HCT116 (cell line): ENCODE measurements at regions not wholly inside any gene's neighbourhood (a gene's known extent, or its start where the extent isn't known, plus 50 kb on each side); places are given as distances from the start of the nearest gene placed in this dataset.
"Not testable (repeated sequence)": the region's sequence is repeated elsewhere in the genome, so short reads cannot be mapped to it uniquely, and the experiment has no call there.

Experiments
- ATAC-seq: fragments of 200-7000 bp; cut with Tn5 transposase; 2 replicates; pipeline ENCODE4 v1.9.1; 2020; ENCODE audit warnings: mild to moderate bottlenecking, moderate library complexity
- BruUV-seq: library from RNA; stranded (reverse); fragments of 400-500 nt; replicated peaks from 2 replicates; lab custom pipeline; 2021; lab: Mats Ljungman, UMichigan
- CTCF ChIA-PET: fragments of 300-600 bp; sonication (Branson Sonifier 250); formaldehyde crosslinking; loops from one replicate; lab custom pipeline; 2021; ENCODE audit warnings: antibody characterized with exemption; lab: Charles Lee
- POLR2A ChIA-PET: fragments of 300-600, 350-600 bp; sonication (Branson Sonifier 250); formaldehyde crosslinking; loops from one replicate; lab custom pipeline; 2021; ENCODE audit warnings: antibody characterized with exemption; lab: Charles Lee
- RAD21 ChIA-PET, 2 experiments: fragments of 300-600 bp; sonication (Branson Sonifier 250); formaldehyde crosslinking; loops; one replicate each; lab custom pipeline; 2023; ENCODE audit warnings: low total read pairs in 2 of 2; ENCODE audit not compliant: uncharacterized antibody in 2 of 2, unreplicated experiment in 2 of 2, low non-redundant PET in 1 of 2; lab: Charles Lee
- DNase-seq: peaks from one replicate; pipeline ENCODE4 v3.0.0-alpha.2; 2010; ENCODE audit warnings: low read depth, low spot score
- H2AFZ ChIP-seq: fragments of 200-600 bp; shearing (Covaris generic), sonication (generic); 2 replicates; pipeline ENCODE4 v1.6.1; 2017; ENCODE audit warnings: low read depth, mixed run types, mixed read lengths, antibody characterized with exemption, low read length; ENCODE audit not compliant: poor library complexity, severe bottlenecking
- H3K27ac ChIP-seq: 2 replicates; pipeline ENCODE4 v1.5.1; 2012; ENCODE audit warnings: low read depth, low read length
- H3K27me3 ChIP-seq: fragments of 200-600 bp; sonication (generic); 2 replicates; pipeline ENCODE4 v1.6.1; 2016; ENCODE audit warnings: mixed run types, low read length, mixed read lengths; ENCODE audit not compliant: insufficient read depth
- H3K36me3 ChIP-seq, 2 experiments: fragments of 200-500 bp in 1 of 2; fragments of 200-600 bp in 1 of 2; sonication (Bioruptor generic) in 1 of 2; sonication (generic) in 1 of 2; 2 replicates each; pipeline versions ENCODE4 v1.5.1 to v1.6.1; 2014 to 2016; ENCODE audit warnings: low read length in 2 of 2, inconsistent platforms in 1 of 2, mixed read lengths in 1 of 2, mixed run types in 1 of 2; ENCODE audit not compliant: insufficient read depth in 2 of 2, control insufficient read depth in 1 of 2
- H3K4me1 ChIP-seq, 2 experiments: fragments of 200-600 bp in 1 of 2; sonication (generic) in 1 of 2; 2 replicates each; pipeline versions ENCODE4 v1.5.1 to v1.6.1; 2012 to 2017; ENCODE audit warnings: low read length in 2 of 2, inconsistent platforms in 1 of 2, mild to moderate bottlenecking in 1 of 2, mixed read lengths in 1 of 2, mixed run types in 1 of 2, moderate library complexity in 1 of 2; ENCODE audit not compliant: insufficient read depth in 2 of 2, control insufficient read depth in 1 of 2
- H3K4me2 ChIP-seq: fragments of 200-600 bp; sonication (generic); 2 replicates; pipeline ENCODE4 v1.6.1; 2017; ENCODE audit warnings: mixed run types, low read length, mixed read lengths
- H3K4me3 ChIP-seq, 2 experiments: fragments of 200-600 bp in 1 of 2; sonication (generic) in 1 of 2; replicated peaks in 1 of 2; 2 replicates each; pipeline ENCODE4 v1.5.1; 2011 to 2016; ENCODE audit warnings: low read length in 2 of 2, control low read depth in 1 of 2, low read depth in 1 of 2, mild to moderate bottlenecking in 1 of 2, mixed read lengths in 1 of 2, mixed run types in 1 of 2
- H3K79me2 ChIP-seq: fragments of 200-600 bp; sonication (generic); 2 replicates; pipeline ENCODE4 v1.6.1; 2017; ENCODE audit warnings: mild to moderate bottlenecking, mixed run types, low read length, moderate library complexity, mixed read lengths; ENCODE audit not compliant: insufficient read depth
- H3K9ac ChIP-seq: fragments of 200-600 bp; sonication (generic); 2 replicates; pipeline ENCODE4 v1.6.1; 2016; ENCODE audit warnings: low read length, mixed read lengths
- H3K9me2 ChIP-seq: fragments of 200-600 bp; sonication (generic), shearing (Covaris generic); 2 replicates; pipeline ENCODE4 v1.6.1; 2017; ENCODE audit warnings: mixed run types, mild to moderate bottlenecking, moderate library complexity; ENCODE audit not compliant: insufficient read depth
- H3K9me3 ChIP-seq, 2 experiments: fragments of 200-500 bp in 1 of 2; fragments of 200-600 bp in 1 of 2; sonication (Bioruptor generic) in 1 of 2; sonication (generic) in 1 of 2; 2 replicates each; pipeline ENCODE4 v1.6.1; 2014 to 2017; ENCODE audit warnings: low read length in 2 of 2, mixed read lengths in 2 of 2, inconsistent platforms in 1 of 2, low read depth in 1 of 2, mild to moderate bottlenecking in 1 of 2, mixed run types in 1 of 2, moderate library complexity in 1 of 2; ENCODE audit not compliant: control insufficient read depth in 1 of 2, insufficient read depth in 1 of 2
- H4K20me1 ChIP-seq: fragments of 200-600 bp; sonication (generic), shearing (Covaris generic); 2 replicates; pipeline ENCODE4 v1.6.1; 2017; ENCODE audit warnings: mixed run types, mild to moderate bottlenecking, moderate library complexity; ENCODE audit not compliant: insufficient read depth
- CBX3 ChIP-seq: IDR thresholded peaks from 2 replicates; pipeline ENCODE4 v1.6.1; 2012; ENCODE audit warnings: low read depth
- EGR1 ChIP-seq: IDR thresholded peaks from 2 replicates; pipeline ENCODE4 v1.6.1; 2012; ENCODE audit warnings: low read depth
- ELF1 ChIP-seq: IDR thresholded peaks from 2 replicates; pipeline ENCODE4 v1.6.1; 2012; ENCODE audit warnings: low read depth, borderline replicate concordance
- EZH2 ChIP-seq: fragments of 200-600 bp; sonication (generic); IDR thresholded peaks from 2 replicates; pipeline ENCODE4 v1.6.1; 2017; ENCODE audit warnings: antibody characterized with exemption, mixed run types
- EZH2phosphoT487 ChIP-seq: fragments of 200-600 bp; IDR thresholded peaks from 2 replicates; pipeline ENCODE4 v1.6.1; 2018; ENCODE audit warnings: antibody characterized with exemption, borderline replicate concordance
- POLR2A ChIP-seq: IDR thresholded peaks from 2 replicates; pipeline ENCODE4 v1.7.0; 2011; ENCODE audit warnings: borderline replicate concordance; ENCODE audit not compliant: insufficient read depth, insufficient read length; ENCODE audit errors: extremely low read depth
- SP1 ChIP-seq: IDR thresholded peaks from 2 replicates; pipeline ENCODE4 v1.6.1; 2012; ENCODE audit warnings: low read depth
- TCF7L2 ChIP-seq: IDR thresholded peaks from 2 replicates; pipeline ENCODE4 v1.7.0; 2011; ENCODE audit warnings: borderline replicate concordance, inconsistent platforms; ENCODE audit not compliant: insufficient read depth, insufficient read length; ENCODE audit errors: extremely low read depth
- YY1 ChIP-seq: IDR thresholded peaks from 2 replicates; pipeline ENCODE4 v1.6.1; 2011; ENCODE audit warnings: low read length, low read depth, moderate library complexity, mild to moderate bottlenecking; ENCODE audit not compliant: insufficient replicate concordance; ENCODE audit errors: extremely low read depth
- ZFX ChIP-seq: fragments of 450-650 bp; IDR thresholded peaks from 2 replicates; pipeline ENCODE4 v1.6.1; 2017
- intact Hi-C: fragments of 100-400 bp; cut with micrococcal nuclease; formaldehyde crosslinking; loops from 2 replicates; pipeline ENCODE4 v1.10.0; 2022
- TF ChIP-seq, protein P1 (sequence below): IDR thresholded peaks from 2 replicates; pipeline ENCODE4 v1.6.1; 2012
- TF ChIP-seq, protein P2 (sequence below): IDR thresholded peaks from 2 replicates; pipeline ENCODE4 v1.6.1; 2011; ENCODE audit warnings: mild to moderate bottlenecking, low read length, moderate library complexity; ENCODE audit not compliant: insufficient replicate concordance; ENCODE audit errors: extremely low read depth
- TF ChIP-seq, protein P3 (sequence below): IDR thresholded peaks from 2 replicates; pipeline ENCODE4 v1.6.1; 2012

DNA sequence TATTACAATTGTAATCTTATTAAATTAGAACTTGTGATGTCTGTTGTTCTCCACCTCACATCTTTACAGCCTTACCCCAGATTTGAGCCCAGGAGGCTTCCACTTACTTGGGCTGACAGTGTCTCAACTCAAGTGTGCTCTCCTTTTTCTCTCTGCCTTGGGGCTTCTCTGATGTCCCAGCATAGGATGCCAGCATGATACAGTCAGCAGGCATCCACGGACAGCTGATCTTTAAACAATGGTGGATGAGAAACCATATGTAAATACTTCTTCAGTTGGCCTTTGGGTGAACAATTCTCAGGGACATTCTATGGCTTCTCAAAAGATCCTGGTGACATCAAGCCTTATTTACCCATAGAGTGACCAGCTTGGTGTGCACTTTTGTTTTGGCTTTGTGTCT, 107.6 kb upstream of the GORAB start:
- H3K27ac ChIP-seq: no peak overlapping the region
- CTCF ChIA-PET: no interaction called here
- no peaks in the 10 kb centered on the region for H3K4me1 ChIP-seq
- no peak overlapping the region for H2AFZ ChIP-seq
- H4K20me1 ChIP-seq: no peaks in the 10 kb centered on the region
- no peak overlapping the region for H3K4me3 ChIP-seq
- POLR2A ChIA-PET: no interaction called here
- no peak for ATAC-seq
- H3K9ac ChIP-seq: no peak overlapping the region
- H3K79me2 ChIP-seq: no peaks in the 10 kb centered on the region
- no peaks in the 10 kb centered on the region for H3K9me3 ChIP-seq
- intact Hi-C loops: no loop called here
- no peaks in the 10 kb centered on the region for H3K36me3 ChIP-seq
- H3K4me2 ChIP-seq: no peak overlapping the region
- no peaks in the 10 kb centered on the region for H3K9me2 ChIP-seq
- BruUV-seq: no TSS peak
- RAD21 ChIA-PET: no interaction called here
- TF ChIP-seq, protein P1, sequence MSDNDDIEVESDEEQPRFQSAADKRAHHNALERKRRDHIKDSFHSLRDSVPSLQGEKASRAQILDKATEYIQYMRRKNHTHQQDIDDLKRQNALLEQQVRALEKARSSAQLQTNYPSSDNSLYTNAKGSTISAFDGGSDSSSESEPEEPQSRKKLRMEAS: no peak
- TF ChIP-seq, protein P2, sequence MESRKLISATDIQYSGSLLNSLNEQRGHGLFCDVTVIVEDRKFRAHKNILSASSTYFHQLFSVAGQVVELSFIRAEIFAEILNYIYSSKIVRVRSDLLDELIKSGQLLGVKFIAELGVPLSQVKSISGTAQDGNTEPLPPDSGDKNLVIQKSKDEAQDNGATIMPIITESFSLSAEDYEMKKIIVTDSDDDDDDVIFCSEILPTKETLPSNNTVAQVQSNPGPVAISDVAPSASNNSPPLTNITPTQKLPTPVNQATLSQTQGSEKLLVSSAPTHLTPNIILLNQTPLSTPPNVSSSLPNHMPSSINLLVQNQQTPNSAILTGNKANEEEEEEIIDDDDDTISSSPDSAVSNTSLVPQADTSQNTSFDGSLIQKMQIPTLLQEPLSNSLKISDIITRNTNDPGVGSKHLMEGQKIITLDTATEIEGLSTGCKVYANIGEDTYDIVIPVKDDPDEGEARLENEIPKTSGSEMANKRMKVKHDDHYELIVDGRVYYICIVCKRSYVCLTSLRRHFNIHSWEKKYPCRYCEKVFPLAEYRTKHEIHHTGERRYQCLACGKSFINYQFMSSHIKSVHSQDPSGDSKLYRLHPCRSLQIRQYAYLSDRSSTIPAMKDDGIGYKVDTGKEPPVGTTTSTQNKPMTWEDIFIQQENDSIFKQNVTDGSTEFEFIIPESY: no peak
- TF ChIP-seq EZH2phosphoT487: no peak
- no peak for TF ChIP-seq YY1
- DNase-seq: no peak
- H3K27me3 ChIP-seq: no peaks in the 10 kb centered on the region

DNA sequence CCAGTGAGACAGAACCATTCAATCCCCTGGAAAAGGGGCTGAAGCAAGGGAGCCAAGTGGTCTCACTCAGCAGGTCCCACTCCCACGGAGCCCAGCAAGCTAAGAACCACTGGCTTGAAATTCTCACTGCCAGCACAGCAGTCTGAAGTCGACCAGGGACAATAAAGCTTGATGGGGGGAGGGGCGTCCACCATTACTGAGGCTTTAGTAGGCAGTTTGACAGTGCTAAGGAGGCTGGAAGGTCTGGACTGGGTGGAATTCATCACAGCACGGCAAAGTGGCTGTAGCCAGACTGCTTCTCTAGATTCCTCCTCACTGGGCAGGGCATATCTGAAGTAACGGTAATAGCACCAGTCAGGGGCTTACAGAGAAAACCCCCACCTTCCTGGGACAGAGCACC, 105.4 kb upstream of the GORAB start:
- Histone ChIP-seq H2AFZ (no peak overlapping the region), H3K4me2 (no peak overlapping the region), H3K4me3 (no peak overlapping the region), H3K36me3 (no peaks in the 10 kb centered on the region), H3K27ac (no peak overlapping the region), H3K4me1 (no peaks in the 10 kb centered on the region), H4K20me1 (no peaks in the 10 kb centered on the region), H3K9me3 (no peaks in the 10 kb centered on the region), H3K9me2 (no peaks in the 10 kb centered on the region), H3K27me3 (no peaks in the 10 kb centered on the region), H3K79me2 (no peaks in the 10 kb centered on the region), H3K9ac (no peak overlapping the region)
- ChIA-PET CTCF (no interaction called here), POLR2A (no interaction called here), RAD21 (no interaction called here)
- TF ChIP-seq EZH2: no peak
- no peak for TF ChIP-seq EGR1
- TF ChIP-seq ELF1: no peak
- TF ChIP-seq ZFX: no peak
- TF ChIP-seq TCF7L2: no peak
- no peak for TF ChIP-seq SP1
- TF ChIP-seq, protein P3, sequence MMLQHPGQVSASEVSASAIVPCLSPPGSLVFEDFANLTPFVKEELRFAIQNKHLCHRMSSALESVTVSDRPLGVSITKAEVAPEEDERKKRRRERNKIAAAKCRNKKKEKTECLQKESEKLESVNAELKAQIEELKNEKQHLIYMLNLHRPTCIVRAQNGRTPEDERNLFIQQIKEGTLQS: no peak
- TF ChIP-seq POLR2A: no peak
- no peak for TF ChIP-seq CBX3
- BruUV-seq: no TSS peak
- intact Hi-C loops: no loop called here
- DNase-seq (no peak), ATAC-seq (no peak)

DNA sequence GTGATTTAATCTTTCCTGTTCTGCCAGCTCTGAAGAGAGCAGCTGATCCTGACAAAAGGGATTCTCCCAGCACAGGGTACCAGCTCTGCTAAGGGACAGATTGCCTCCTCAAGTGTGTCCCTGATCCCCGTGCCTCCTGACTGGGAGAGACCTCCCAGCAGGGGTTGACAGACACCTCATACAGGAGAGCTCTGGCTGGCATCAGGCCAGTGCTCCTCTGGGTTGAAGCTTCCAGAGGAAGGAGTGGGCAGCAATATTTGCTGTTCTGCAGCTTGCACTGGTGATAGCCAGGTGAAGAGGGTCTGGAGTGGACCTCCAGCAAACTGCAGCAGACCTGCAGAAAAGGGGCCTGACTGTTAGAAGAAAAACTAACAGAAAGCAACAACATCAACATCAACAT, 105.0 kb upstream of the GORAB start:
- CTCF ChIA-PET: not testable (repeated sequence)

More for the DNA sequence above, 105.0 kb upstream of the GORAB start:
- H4K20me1 ChIP-seq, H3K79me2 ChIP-seq, ATAC-seq, H3K36me3 ChIP-seq, DNase-seq, H3K9me2 ChIP-seq, intact Hi-C loops, H3K27ac ChIP-seq, H3K4me3 ChIP-seq, H3K4me1 ChIP-seq, RAD21 ChIA-PET, H2AFZ ChIP-seq, POLR2A ChIA-PET, H3K9ac ChIP-seq, H3K27me3 ChIP-seq, BruUV-seq, H3K4me2 ChIP-seq, H3K9me3 ChIP-seq: not testable (repeated sequence)
